Dermis blood vessel endothelial cell (primary cell): ENCODE measurements at regions not wholly inside any gene's neighbourhood (a gene's known extent, or its start where the extent isn't known, plus 50 kb on each side); places are given as distances from the start of the nearest gene placed in this dataset.
"Not testable (repeated sequence)": the region's sequence is repeated elsewhere in the genome, so short reads cannot be mapped to it uniquely, and the experiment has no call there.

Experiments used
- DNase-seq: peaks from one replicate; pipeline ENCODE4 v3.0.0; 2010

GRCh38 chr16:60949800-60950199, 1086.4 kb downstream of the CDH8 start:
- no peak for DNase-seq

- no peak for DNase-seq
These were observed 1091.0 kb downstream of the CDH8 start for GRCh38 chr16:60945225-60945624.

GRCh38 chr16:60936189-60936588, 1100.0 kb downstream of the CDH8 start:
- DNase-seq: not testable (repeated sequence)

- no peak for DNase-seq
These were observed 1103.6 kb downstream of the CDH8 start for GRCh38 chr16:60932600-60932999.

- no peak for DNase-seq
These were observed 1105.9 kb downstream of the CDH8 start for GRCh38 chr16:60930291-60930690.

GRCh38 chr16:60922920-60923319, 1113.3 kb downstream of the CDH8 start:
- DNase-seq: no peak

- no peak for DNase-seq
These were observed 1121.9 kb downstream of the CDH8 start for GRCh38 chr16:60914334-60914733.

- no peak for DNase-seq
These were observed 1128.6 kb downstream of the CDH8 start for GRCh38 chr16:60907645-60908044.

- no peak for DNase-seq
These were observed 1130.4 kb downstream of the CDH8 start for GRCh38 chr16:60905811-60906210.

- no peak for DNase-seq
These were observed 1134.1 kb downstream of the CDH8 start for GRCh38 chr16:60902114-60902513.

GRCh38 chr16:60882816-60883215, 1153.4 kb downstream of the CDH8 start:
- no peak for DNase-seq

GRCh38 chr16:60852635-60853034, 1183.6 kb downstream of the CDH8 start:
- DNase-seq: no peak

- DNase-seq: no peak
These were observed 1214.6 kb downstream of the CDH8 start for GRCh38 chr16:60821661-60822060.

- DNase-seq: no peak
These were observed 1215.9 kb downstream of the CDH8 start for GRCh38 chr16:60820361-60820760.

- no peak for DNase-seq
These were observed 1217.8 kb downstream of the CDH8 start for GRCh38 chr16:60818465-60818864.

- DNase-seq: no peak
These were observed 1219.8 kb downstream of the CDH8 start for GRCh38 chr16:60816461-60816860.

- no peak for DNase-seq
These were observed 1220.4 kb downstream of the CDH8 start for GRCh38 chr16:60815865-60816264.

GRCh38 chr16:60815033-60815432, 1221.2 kb downstream of the CDH8 start:
- no peak for DNase-seq

- DNase-seq: no peak
These were observed 1224.6 kb downstream of the CDH8 start for GRCh38 chr16:60811657-60812056.

GRCh38 chr16:60811051-60811608, 1225.1 kb downstream of the CDH8 start:
- DNase-seq: no peak

- no peak for DNase-seq
These were observed 1226.0 kb downstream of the CDH8 start for GRCh38 chr16:60810250-60810649.

GRCh38 chr16:60792437-60792836, 1243.8 kb downstream of the CDH8 start:
- no peak for DNase-seq

- DNase-seq: no peak
These were observed 1247.6 kb downstream of the CDH8 start for GRCh38 chr16:60788631-60789030.

GRCh38 chr16:60776281-60776680, 1260.0 kb downstream of the CDH8 start:
- no peak for DNase-seq

GRCh38 chr16:60771138-60771537, 1265.1 kb downstream of the CDH8 start:
- DNase-seq: no peak
